GM20000 (cell line): ENCODE measurements at regions not wholly inside any gene's neighbourhood (a gene's known extent, or its start where the extent isn't known, plus 50 kb on each side); places are given as distances from the start of the nearest gene placed in this dataset.
"Not testable (repeated sequence)": the region's sequence is repeated elsewhere in the genome, so short reads cannot be mapped to it uniquely, and the experiment has no call there.

Source experiments
- DNase-seq: peaks from one replicate; pipeline ENCODE4 v3.0.0; 2012; ENCODE audit warnings: low spot score
- CTCF ChIP-seq: IDR thresholded peaks from 2 replicates; pipeline ENCODE4 v1.5.1; 2012; ENCODE audit warnings: mild to moderate bottlenecking, control low read depth; ENCODE audit errors: extremely low read depth, missing control alignments

GRCh38 chr18:39166776-39167175, 1601.2 kb upstream of the CELF4 start:
- TF ChIP-seq CTCF, result no peak
- DNase-seq, result no peak

GRCh38 chr18:39162013-39162827, 1596.6 kb upstream of the CELF4 start:
- no peak for TF ChIP-seq CTCF
- no peak for DNase-seq

- TF ChIP-seq CTCF, result no peak
- no peak for DNase-seq
Observed at GRCh38 chr18:39149211-39149806, 1583.7 kb upstream of the CELF4 start.

- TF ChIP-seq CTCF, result no peak
- DNase-seq, result no peak
Observed at GRCh38 chr18:39134255-39134654, 1568.7 kb upstream of the CELF4 start.

- DNase-seq, result not testable (repeated sequence)
Observed at GRCh38 chr18:39127538-39127937, 1561.9 kb upstream of the CELF4 start.

GRCh38 chr18:39113790-39114189, 1548.2 kb upstream of the CELF4 start:
- TF ChIP-seq CTCF, result no peak
- no peak for DNase-seq

- TF ChIP-seq CTCF, result no peak
- DNase-seq, result no peak
Observed at GRCh38 chr18:39105104-39105503, 1539.5 kb upstream of the CELF4 start.

- DNase-seq, result no peak
- no peak for TF ChIP-seq CTCF
Observed at GRCh38 chr18:39072970-39073369, 1507.4 kb upstream of the CELF4 start.
